PC-9 (cell line): ENCODE measurements at regions not wholly inside any gene's neighbourhood (a gene's known extent, or its start where the extent isn't known, plus 50 kb on each side); places are given as distances from the start of the nearest gene placed in this dataset.

Source experiments
- EZH2 ChIP-seq: fragments of 200-600 bp; sonication (generic); IDR thresholded peaks from 2 replicates; pipeline ENCODE4 v1.8.0; 2017; ENCODE audit warnings: antibody characterized with exemption, low read depth
- TF ChIP-seq, protein P1 (sequence below): fragments of 200-600 bp; sonication (generic); conservative IDR thresholded peaks from 2 replicates; pipeline ENCODE4 v1.6.1; 2017; ENCODE audit warnings: mixed run types, antibody characterized with exemption, mild to moderate bottlenecking, moderate library complexity

- no peak for TF ChIP-seq EZH2
- TF ChIP-seq, protein P1, sequence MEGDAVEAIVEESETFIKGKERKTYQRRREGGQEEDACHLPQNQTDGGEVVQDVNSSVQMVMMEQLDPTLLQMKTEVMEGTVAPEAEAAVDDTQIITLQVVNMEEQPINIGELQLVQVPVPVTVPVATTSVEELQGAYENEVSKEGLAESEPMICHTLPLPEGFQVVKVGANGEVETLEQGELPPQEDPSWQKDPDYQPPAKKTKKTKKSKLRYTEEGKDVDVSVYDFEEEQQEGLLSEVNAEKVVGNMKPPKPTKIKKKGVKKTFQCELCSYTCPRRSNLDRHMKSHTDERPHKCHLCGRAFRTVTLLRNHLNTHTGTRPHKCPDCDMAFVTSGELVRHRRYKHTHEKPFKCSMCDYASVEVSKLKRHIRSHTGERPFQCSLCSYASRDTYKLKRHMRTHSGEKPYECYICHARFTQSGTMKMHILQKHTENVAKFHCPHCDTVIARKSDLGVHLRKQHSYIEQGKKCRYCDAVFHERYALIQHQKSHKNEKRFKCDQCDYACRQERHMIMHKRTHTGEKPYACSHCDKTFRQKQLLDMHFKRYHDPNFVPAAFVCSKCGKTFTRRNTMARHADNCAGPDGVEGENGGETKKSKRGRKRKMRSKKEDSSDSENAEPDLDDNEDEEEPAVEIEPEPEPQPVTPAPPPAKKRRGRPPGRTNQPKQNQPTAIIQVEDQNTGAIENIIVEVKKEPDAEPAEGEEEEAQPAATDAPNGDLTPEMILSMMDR: no peak
These were observed 112.6 kb downstream of the EFNB1 start for GRCh38 chrX:68941385-68941952.
